ENCODE measurements at regions not wholly inside any gene's neighbourhood (a gene's known extent, or its start where the extent isn't known, plus 50 kb on each side); places are given as distances from the start of the nearest gene placed in this dataset.

DNA sequence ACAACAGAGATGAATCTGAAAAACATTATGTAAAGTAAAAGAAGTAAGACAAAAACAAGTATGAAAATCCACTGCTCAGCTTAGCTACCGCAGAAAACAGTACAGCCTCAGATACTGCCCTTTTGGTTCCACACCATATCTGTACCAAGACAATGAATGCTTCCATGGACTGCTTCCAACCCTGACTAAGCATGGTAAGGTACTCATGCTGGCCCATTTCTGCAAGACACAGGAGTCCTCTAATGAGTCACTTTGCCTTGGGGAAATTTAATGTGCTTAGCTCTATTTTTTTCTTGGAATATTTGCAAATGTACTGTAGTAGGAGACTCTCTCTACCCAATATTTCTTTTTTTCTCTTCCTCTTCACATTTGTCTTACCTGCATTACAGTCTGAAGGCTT is 931.7 kb upstream of the HS3ST1 start:
- no peak overlapping the region for H3K27ac ChIP-seq (ENCODE audit: insufficient read depth, low read length)
- TF ChIP-seq MXI1 (IDR thresholded peaks at IDR 0.05; ENCODE audit: borderline replicate concordance, low read depth, low read length): no peak
- TF ChIP-seq, protein P1, sequence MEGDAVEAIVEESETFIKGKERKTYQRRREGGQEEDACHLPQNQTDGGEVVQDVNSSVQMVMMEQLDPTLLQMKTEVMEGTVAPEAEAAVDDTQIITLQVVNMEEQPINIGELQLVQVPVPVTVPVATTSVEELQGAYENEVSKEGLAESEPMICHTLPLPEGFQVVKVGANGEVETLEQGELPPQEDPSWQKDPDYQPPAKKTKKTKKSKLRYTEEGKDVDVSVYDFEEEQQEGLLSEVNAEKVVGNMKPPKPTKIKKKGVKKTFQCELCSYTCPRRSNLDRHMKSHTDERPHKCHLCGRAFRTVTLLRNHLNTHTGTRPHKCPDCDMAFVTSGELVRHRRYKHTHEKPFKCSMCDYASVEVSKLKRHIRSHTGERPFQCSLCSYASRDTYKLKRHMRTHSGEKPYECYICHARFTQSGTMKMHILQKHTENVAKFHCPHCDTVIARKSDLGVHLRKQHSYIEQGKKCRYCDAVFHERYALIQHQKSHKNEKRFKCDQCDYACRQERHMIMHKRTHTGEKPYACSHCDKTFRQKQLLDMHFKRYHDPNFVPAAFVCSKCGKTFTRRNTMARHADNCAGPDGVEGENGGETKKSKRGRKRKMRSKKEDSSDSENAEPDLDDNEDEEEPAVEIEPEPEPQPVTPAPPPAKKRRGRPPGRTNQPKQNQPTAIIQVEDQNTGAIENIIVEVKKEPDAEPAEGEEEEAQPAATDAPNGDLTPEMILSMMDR (conservative IDR thresholded peaks at IDR 0.05; ENCODE audit: low read depth, low read length): no peak
- no peak for TF ChIP-seq RFX5 (IDR thresholded peaks at IDR 0.05; ENCODE audit: low read depth, low read length)
- H3K79me1 ChIP-seq (ENCODE audit: low read depth in 1 of 2, low read length in 2 of 2): no peaks in the 10 kb centered on the region
- no peak overlapping the region for H2AK5ac ChIP-seq (ENCODE audit: low read depth, low read length)
- ATAC-seq (ENCODE audit: low read depth) (no peak), DNase-seq (no peak)
- ChIA-PET POLR2A (ENCODE audit: unreplicated experiment) (no interaction called here), CTCF (no interaction called here)
- H3K27me3 ChIP-seq (ENCODE audit: control insufficient read depth, insufficient read depth, low read length): no peaks in the 10 kb centered on the region
- no peaks in the 10 kb centered on the region for H4K20me1 ChIP-seq (ENCODE audit: insufficient read depth, low read length)
- H3K4me2 ChIP-seq (ENCODE audit: low read depth, low read length): no peak overlapping the region
- H2AFZ ChIP-seq (replicated peaks; ENCODE audit: low read length, poor library complexity): no peak overlapping the region
- H4K5ac ChIP-seq (ENCODE audit: low read depth, low read length): no peak overlapping the region
- H2BK15ac ChIP-seq (ENCODE audit: low read depth, low read length): no peak overlapping the region
- no peak overlapping the region for H3K56ac ChIP-seq (ENCODE audit: extremely low read depth, insufficient read depth, low read length)
- no peak overlapping the region for H3K4ac ChIP-seq (ENCODE audit: low read depth, low read length)
- H3K23ac ChIP-seq (ENCODE audit: low read depth, low read length): no peak overlapping the region
- H4K91ac ChIP-seq (ENCODE audit: insufficient read depth, low read depth, low read length): no peak overlapping the region
- no peak overlapping the region for H3K18ac ChIP-seq (ENCODE audit: low read depth, low read length)
- H3K36me3 ChIP-seq (ENCODE audit: control insufficient read depth, insufficient read depth, low read length): no peaks in the 10 kb centered on the region
- intact Hi-C loops (cut with micrococcal nuclease) (no loop called here), dilution Hi-C loops (cut with HindIII; ENCODE audit: low sequenced_read_pairs, unreplicated experiment) (no loop called here), in situ Hi-C loops (cut with MboI; ENCODE audit: low sequenced_read_pairs) (no loop called here)
- no peaks in the 10 kb centered on the region for H3K9me1 ChIP-seq (ENCODE audit: insufficient read depth, low read length)
- no peak overlapping the region for H4K8ac ChIP-seq (ENCODE audit: low read depth in 2 of 2, low read length in 2 of 2)
- H2BK20ac ChIP-seq (ENCODE audit: low read depth, low read length): no peak overlapping the region
- no peak overlapping the region for H3K14ac ChIP-seq (replicated peaks; ENCODE audit: low read depth, low read length)
- no peaks in the 10 kb centered on the region for H3K4me1 ChIP-seq (ENCODE audit: control insufficient read depth, insufficient read depth, low read length)
- no CpG with 5 or more reads among the region's 1 CpG for WGBS, 2 experiments (ENCODE audit: extremely low coverage in 2 of 2, insufficient read length in 1 of 2)
- no peak overlapping the region for H3K9ac ChIP-seq (ENCODE audit: low read depth, low read length)
- no peak overlapping the region for H2BK5ac ChIP-seq (ENCODE audit: low read depth, low read length, poor library complexity, severe bottlenecking)
- no TSS peak for BruUV-seq (replicated peaks)
- no peak overlapping the region for H2AK9ac ChIP-seq (replicated peaks; ENCODE audit: low read depth, low read length, poor library complexity)
- H3K4me3 ChIP-seq (ENCODE audit: insufficient read depth, low read depth, low read length): no peak overlapping the region
- H3K9me3 ChIP-seq (ENCODE audit: control insufficient read depth, insufficient read depth, low read length): peaks cover 5% of the 10 kb centered on the region; the same call in 1 of the 2 replicates
- H2BK120ac ChIP-seq (ENCODE audit: low read depth, low read length): no peak overlapping the region
